GM21529 (cell line): ENCODE measurements at regions not wholly inside any gene's neighbourhood (a gene's known extent, or its start where the extent isn't known, plus 50 kb on each side); places are given as distances from the start of the nearest gene placed in this dataset.
"Not testable (repeated sequence)": the region's sequence is repeated elsewhere in the genome, so short reads cannot be mapped to it uniquely, and the experiment has no call there.

Experiments used
- ATAC-seq: cut with Tn5 transposase; IDR thresholded peaks from one replicate; pipeline ENCODE4 v1.9.1; 2021; ENCODE audit not compliant: unreplicated experiment

DNA sequence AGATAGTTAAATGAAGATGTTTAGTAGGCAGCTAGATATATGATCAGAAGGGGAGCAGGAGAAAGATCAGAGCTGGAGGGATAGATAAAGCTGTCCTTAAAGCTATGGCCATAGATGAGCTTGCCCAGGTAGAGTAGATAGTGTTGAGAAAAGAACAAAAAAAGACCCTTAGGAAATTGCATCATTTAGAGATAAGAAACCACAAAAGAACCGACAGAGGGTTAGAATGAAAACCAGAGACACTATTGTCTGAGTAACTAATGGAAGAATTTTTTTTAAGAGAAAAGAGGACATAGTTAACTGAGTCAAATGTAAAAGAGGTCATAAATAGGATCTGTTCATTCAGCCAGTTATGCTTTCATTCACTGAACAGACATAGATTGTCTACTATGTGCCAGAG, 101.8 kb downstream of the TNFAIP3 start:
- peak; percentile 61 for ATAC-seq

GRCh38 chr6:137969874-137970273, 102.8 kb downstream of the TNFAIP3 start:
- ATAC-seq: no peak

DNA sequence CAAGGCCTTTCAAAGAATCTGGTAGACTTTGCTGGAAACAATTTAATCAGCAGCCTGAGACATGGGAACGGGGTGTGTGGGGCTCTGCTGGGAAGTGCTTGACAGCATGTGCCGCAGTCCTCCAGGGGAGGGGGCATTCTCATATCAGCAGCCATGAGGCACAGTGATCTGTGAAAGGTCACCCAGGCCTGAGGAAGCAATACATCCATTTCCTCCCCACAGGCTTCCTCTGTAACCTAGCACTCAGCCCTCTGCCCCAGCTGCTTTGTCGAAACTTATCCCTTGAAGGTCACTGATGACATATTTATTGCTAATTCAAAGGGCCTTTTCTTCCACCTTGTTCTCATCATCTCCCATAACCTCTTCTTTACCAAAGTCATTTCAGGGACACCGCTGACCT, 103.3 kb downstream of the TNFAIP3 start:
- ATAC-seq: no peak

DNA sequence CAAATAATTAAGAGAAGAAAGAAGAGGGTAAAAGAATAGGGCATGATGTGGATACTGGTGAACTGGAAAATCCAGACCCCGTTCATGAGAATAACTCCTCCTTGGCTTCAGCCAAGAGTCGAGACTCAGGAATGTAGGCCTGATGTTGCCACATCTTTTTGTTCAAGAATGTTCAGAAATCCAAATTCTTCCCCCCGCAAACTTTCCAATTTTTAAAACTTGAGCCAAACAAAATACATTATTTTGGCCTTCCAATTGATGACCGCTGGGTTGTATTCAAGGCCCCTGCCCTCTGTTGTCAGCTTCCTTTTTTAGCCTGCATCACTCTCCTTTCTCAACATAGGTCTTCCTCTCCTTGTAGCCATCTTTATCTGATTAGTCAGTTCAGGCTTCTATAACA, 106.1 kb downstream of the TNFAIP3 start:
- no peak for ATAC-seq

- ATAC-seq: no peak
Observed at GRCh38 chr6:137975188-137975940, 108.3 kb downstream of the TNFAIP3 start.

GRCh38 chr6:137976430-137976829, 109.4 kb downstream of the TNFAIP3 start:
- ATAC-seq: no peak

GRCh38 chr6:137977206-137977605, 110.1 kb downstream of the TNFAIP3 start:
- ATAC-seq: no peak

DNA sequence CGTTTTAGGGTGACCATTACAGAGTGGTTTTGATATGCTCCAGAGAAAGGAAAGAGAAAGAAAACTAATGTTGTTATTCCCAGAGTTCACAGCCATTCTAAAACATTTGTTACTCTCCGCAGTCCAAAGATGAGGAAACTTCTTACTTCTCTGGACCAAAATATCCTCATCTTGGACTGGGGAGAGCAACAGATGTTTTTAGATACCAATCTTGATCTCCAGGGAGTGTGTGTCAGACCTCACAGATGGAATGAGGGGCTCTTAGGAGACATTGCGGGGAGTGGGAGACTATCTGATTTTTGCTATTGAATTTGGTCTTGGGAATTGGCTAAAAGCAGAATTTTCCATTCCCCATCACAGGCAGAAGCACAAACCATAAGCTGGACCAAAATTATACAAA, 110.8 kb downstream of the TNFAIP3 start:
- ATAC-seq: no peak

GRCh38 chr6:137978252-137978896, 111.3 kb downstream of the TNFAIP3 start:
- peak; percentile 66 for ATAC-seq

DNA sequence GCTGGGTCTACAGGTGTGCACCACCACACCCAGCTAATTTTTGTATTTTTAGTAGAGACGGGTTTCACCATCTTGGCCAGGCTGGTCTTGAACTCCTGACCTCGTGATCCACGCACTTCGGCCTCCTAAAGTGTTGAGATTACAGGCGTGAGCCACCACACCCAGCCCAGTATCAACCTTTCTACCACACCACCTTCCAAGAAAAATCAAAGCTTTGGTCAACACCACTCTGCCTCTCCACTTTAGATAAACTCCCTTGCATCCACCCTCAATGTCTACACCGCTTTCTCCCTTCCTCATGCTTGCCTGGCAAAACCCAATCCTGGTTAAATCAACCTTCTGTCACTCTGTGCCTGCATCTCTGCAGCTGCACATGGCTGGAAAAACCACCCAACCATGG, 112.2 kb downstream of the TNFAIP3 start:
- ATAC-seq: not testable (repeated sequence)

DNA sequence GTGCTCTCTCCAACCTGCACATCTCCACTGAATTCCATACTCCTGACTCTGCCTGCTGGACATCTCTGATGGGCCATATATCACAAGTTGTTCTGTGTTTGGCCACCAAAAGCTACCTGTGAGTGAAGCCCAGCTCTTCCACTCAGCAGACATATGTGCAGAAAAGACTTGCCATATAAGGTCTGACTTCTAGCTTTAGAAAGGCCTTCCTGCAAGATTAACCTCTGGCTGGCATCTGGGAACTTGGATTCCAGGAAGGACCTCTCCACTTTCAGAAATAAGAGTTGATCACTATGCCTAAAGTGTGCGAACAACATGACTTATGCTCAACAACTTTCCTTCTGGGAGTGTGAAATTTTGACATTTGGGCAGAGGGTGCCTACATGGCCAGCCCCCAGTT, 113.7 kb downstream of the TNFAIP3 start:
- no peak for ATAC-seq

GRCh38 chr6:137981758-137982157, 114.7 kb downstream of the TNFAIP3 start:
- ATAC-seq: no peak

GRCh38 chr6:137982418-137983189, 115.5 kb downstream of the TNFAIP3 start:
- ATAC-seq: no peak

- no peak for ATAC-seq
Observed at GRCh38 chr6:137983269-137983668, 116.2 kb downstream of the TNFAIP3 start.

DNA sequence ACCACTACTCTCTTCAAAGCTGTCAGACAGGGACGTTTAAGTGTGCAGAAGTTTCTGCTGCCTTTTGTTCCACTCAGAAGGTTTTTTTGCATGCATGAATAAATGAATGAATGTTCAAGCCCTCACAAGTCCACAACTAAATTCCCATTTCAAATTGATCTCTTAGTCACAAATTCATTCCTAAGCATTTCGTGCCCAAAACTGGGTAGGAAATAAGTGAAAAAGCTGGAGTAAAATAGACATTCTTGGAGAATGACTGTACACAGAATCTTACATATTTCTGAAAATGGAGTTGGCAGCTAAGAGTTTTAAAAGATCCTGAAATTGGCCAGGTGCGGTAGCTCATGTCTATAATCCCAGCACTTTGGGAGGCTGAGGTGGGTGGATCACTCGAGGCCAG, 117.6 kb downstream of the PERP start:
- no peak for ATAC-seq

GRCh38 chr6:137995371-137995770, 111.8 kb downstream of the PERP start:
- no peak for ATAC-seq

DNA sequence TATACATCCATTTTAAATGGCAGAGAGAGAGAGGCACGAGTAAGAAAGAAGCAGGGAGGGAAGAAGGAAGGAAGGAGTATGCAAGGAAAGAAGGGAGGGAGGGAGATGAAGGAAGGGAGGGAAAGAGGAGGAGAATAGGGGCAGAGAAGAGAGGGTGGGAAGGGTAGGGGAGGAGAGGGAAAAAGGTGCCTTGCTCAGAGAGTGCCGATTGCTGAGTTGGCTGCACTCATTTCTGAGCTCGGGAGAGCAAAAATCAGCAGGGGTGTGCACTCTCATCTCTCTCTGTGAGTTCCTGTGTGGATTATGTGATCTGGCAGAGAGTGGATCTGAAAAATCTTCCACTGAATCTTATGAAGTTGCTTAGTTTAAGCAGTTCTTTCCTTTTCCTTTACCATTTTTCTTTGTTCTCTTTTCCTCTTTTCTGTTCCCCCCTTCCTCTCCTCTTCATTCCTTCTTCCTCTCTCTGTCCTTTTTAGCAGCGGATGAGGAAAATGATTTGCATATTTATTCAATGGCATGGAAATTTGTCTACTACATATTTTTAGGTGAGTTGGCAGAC, 108.7 kb downstream of the PERP start:
- no peak for ATAC-seq

DNA sequence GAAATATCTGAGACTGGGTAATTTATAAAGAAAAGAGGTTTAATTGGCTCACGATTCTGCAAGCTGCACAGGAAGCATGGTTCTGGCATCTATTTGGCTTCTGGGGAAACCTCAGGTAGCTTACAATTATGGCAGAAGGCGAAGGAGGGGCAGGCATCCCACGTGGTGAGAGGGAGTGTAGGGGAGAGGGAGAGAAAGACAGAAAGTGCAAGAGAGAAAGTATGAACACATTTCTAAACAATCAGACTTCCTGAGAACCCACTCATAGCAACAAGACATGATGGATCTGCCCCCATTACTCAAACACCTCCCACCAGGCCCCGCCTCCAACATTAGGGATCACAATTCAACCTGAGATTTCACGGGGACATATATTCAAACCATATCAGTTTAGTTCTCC, 107.4 kb downstream of the PERP start:
- ATAC-seq: no peak

- ATAC-seq: no peak
Observed at GRCh38 chr6:138000941-138001340, 106.3 kb downstream of the PERP start.

DNA sequence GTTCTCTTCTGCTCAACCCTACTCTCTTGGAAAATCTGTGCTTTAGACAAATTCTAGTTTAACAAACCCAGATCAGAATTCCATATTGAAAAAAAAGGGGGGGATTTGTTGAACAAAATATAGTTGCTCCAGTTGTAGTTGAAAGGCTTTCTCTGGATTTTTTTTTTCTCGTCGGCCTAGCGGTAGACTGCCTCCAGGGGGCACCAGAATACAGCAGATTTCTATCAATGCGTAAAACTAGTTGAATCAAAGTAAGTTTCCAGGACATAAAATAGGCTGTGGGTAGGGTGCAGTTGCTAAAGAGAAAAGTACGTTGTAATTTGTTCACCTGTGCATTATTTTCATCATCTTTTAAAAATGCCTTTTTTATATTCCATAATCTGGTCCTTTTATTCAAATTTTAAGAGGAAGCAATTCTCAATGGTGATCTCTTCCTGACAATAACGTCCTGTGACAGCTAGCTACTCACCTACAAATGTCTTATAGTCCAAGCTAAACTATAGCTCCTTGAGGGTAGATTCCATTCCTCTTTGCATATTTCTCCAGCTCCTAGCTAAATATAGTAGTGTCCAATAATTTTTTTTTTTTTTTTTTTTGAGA, 105.4 kb downstream of the PERP start:
- ATAC-seq: no peak
